Nephron (organoid): ENCODE measurements at regions not wholly inside any gene's neighbourhood (a gene's known extent, or its start where the extent isn't known, plus 50 kb on each side); places are given as distances from the start of the nearest gene placed in this dataset.

Source experiments
- H3K27ac Mint-ChIP-seq, 3 experiments: 2 replicates each; pipeline ENCODE4 v1.8.0; 2020; ENCODE audit warnings: mixed read lengths in 3 of 3, mild to moderate bottlenecking in 2 of 3, moderate library complexity in 1 of 3
- H3K27me3 Mint-ChIP-seq: 2 replicates; pipeline ENCODE4 v1.8.0; 2021; ENCODE audit warnings: low read depth, mild to moderate bottlenecking, moderate library complexity, mixed read lengths
- H3K36me3 Mint-ChIP-seq: 2 replicates; pipeline ENCODE4 v1.8.0; 2020; ENCODE audit warnings: low read depth, mixed read lengths
- H3K4me1 Mint-ChIP-seq: 2 replicates; pipeline ENCODE4 v1.8.0; 2020; ENCODE audit warnings: mixed read lengths
- H3K4me3 Mint-ChIP-seq, 3 experiments: 2 replicates each; pipeline ENCODE4 v1.8.0; 2020; ENCODE audit warnings: mild to moderate bottlenecking in 3 of 3, mixed read lengths in 3 of 3, moderate library complexity in 2 of 3
- H3K9me3 Mint-ChIP-seq: 2 replicates; pipeline ENCODE4 v1.8.0; 2020; ENCODE audit warnings: mixed read lengths
- CTCF ChIP-seq, 3 experiments: fragments of 200-600 bp; sonication (generic); IDR thresholded peaks; one replicate each; pipeline ENCODE4 v1.5.0; 2021; ENCODE audit warnings: antibody characterized with exemption in 3 of 3; ENCODE audit not compliant: unreplicated experiment in 3 of 3

GRCh38 chr1:219988818-219989217 is 57.5 kb downstream of the EPRS1 start:
- Mint-ChIP-seq H3K9me3 (no peaks in the 10 kb centered on the region), H3K27me3 (no peaks in the 10 kb centered on the region), H3K4me1 (no peaks in the 10 kb centered on the region), H3K36me3 (peaks cover 17% of the 10 kb centered on the region), H3K4me3 (no peak overlapping the region), H3K27ac (no peak overlapping the region)
- TF ChIP-seq CTCF (IDR thresholded peaks at IDR 0.05; ENCODE audit: unreplicated experiment in 3 of 3) = no peak

GRCh38 chr1:219988387-219988786 is 57.9 kb downstream of the EPRS1 start:
- peaks cover 19% of the 10 kb centered on the region for H3K36me3 Mint-ChIP-seq
- no peaks in the 10 kb centered on the region for H3K9me3 Mint-ChIP-seq
- H3K27ac Mint-ChIP-seq = no peak overlapping the region
- no peaks in the 10 kb centered on the region for H3K27me3 Mint-ChIP-seq
- no peaks in the 10 kb centered on the region for H3K4me1 Mint-ChIP-seq
- no peak for TF ChIP-seq CTCF (IDR thresholded peaks at IDR 0.05; ENCODE audit: unreplicated experiment in 3 of 3)
- H3K4me3 Mint-ChIP-seq = no peak overlapping the region

- Mint-ChIP-seq H3K9me3 (no peaks in the 10 kb centered on the region), H3K27me3 (no peaks in the 10 kb centered on the region), H3K4me1 (no peaks in the 10 kb centered on the region), H3K27ac (no peak overlapping the region), H3K4me3 (no peak overlapping the region), H3K36me3 (peaks cover 19% of the 10 kb centered on the region)
- no peak for TF ChIP-seq CTCF (IDR thresholded peaks at IDR 0.05; ENCODE audit: unreplicated experiment in 3 of 3)
Observed at GRCh38 chr1:219987325-219987724, 59.0 kb upstream of the SLC30A10 start.

GRCh38 chr1:219985169-219985568 is 56.8 kb upstream of the SLC30A10 start:
- Mint-ChIP-seq H3K4me1 (no peaks in the 10 kb centered on the region), H3K9me3 (no peaks in the 10 kb centered on the region), H3K4me3 (no peak overlapping the region), H3K27me3 (no peaks in the 10 kb centered on the region), H3K36me3 (peaks cover 19% of the 10 kb centered on the region), H3K27ac (no peak overlapping the region)
- no peak for TF ChIP-seq CTCF (IDR thresholded peaks at IDR 0.05; ENCODE audit: unreplicated experiment in 3 of 3)
